Osteocyte (in vitro differentiated cells): ENCODE measurements at regions not wholly inside any gene's neighbourhood (a gene's known extent, or its start where the extent isn't known, plus 50 kb on each side); places are given as distances from the start of the nearest gene placed in this dataset. TPM values are rescaled to one million over a fixed set of nuclear protein-coding genes. Genes with fewer than 3 reads are reported as not detected.

Source experiments
- DNase-seq: peaks from one replicate; pipeline ENCODE4 v3.0.0; 2021; ENCODE audit warnings: mixed read lengths; ENCODE audit not compliant: unreplicated experiment; ENCODE audit errors: extremely low spot score
- H3K27ac Mint-ChIP-seq: one replicate; pipeline ENCODE4 v1.8.0; 2021; ENCODE audit warnings: mild to moderate bottlenecking, mixed read lengths; ENCODE audit not compliant: unreplicated experiment
- H3K27me3 Mint-ChIP-seq: one replicate; pipeline ENCODE4 v1.8.0; 2021; ENCODE audit warnings: mixed read lengths; ENCODE audit not compliant: unreplicated experiment
- H3K36me3 Mint-ChIP-seq: one replicate; pipeline ENCODE4 v1.8.0; 2021; ENCODE audit warnings: mixed read lengths; ENCODE audit not compliant: unreplicated experiment
- H3K4me1 Mint-ChIP-seq: one replicate; pipeline ENCODE4 v1.8.0; 2021; ENCODE audit warnings: mixed read lengths; ENCODE audit not compliant: unreplicated experiment
- H3K4me3 Mint-ChIP-seq: one replicate; pipeline ENCODE4 v1.8.0; 2021; ENCODE audit warnings: mild to moderate bottlenecking, moderate library complexity, mixed read lengths; ENCODE audit not compliant: unreplicated experiment
- H3K9me3 Mint-ChIP-seq: one replicate; pipeline ENCODE4 v1.8.0; 2021; ENCODE audit warnings: mixed read lengths; ENCODE audit not compliant: unreplicated experiment
- CTCF ChIP-seq: fragments of 200-600 bp; sonication (generic); IDR thresholded peaks from 2 replicates; pipeline ENCODE4 v1.5.0; 2021; ENCODE audit warnings: antibody characterized with exemption, mild to moderate bottlenecking, moderate library complexity
- microRNA-seq: library from miRNA; unstranded; fragments of <30 nt; microRNA quantifications from one replicate; pipeline ENCODE4 v1.1.0, GENCODE V29; 2020; ENCODE audit not compliant: unreplicated experiment

GRCh38 chrX:146278381-146278780, 460.8 kb downstream of the SLITRK2 start:
- no peaks in the 10 kb centered on the region for H3K4me1 Mint-ChIP-seq
- no peak overlapping the region for H3K4me3 Mint-ChIP-seq
- peaks cover 56% of the 10 kb centered on the region for H3K9me3 Mint-ChIP-seq
- H3K27ac Mint-ChIP-seq = no peak overlapping the region
- DNase-seq = no peak
- TF ChIP-seq CTCF = no peak
- no peaks in the 10 kb centered on the region for H3K27me3 Mint-ChIP-seq
- no peaks in the 10 kb centered on the region for H3K36me3 Mint-ChIP-seq

Small RNAs in the stretch of these regions (microRNA-seq; reads per million reads assigned to microRNA genes)
- not detected for gene MIR888
- gene MIR890 = not detected
- not detected for gene MIR891A
- not detected for gene MIR891B
- not detected for gene MIR892A
- gene MIR892B = not detected
- gene MIR892C = not detected
